ENCODE measurements at regions not wholly inside any gene's neighbourhood (a gene's known extent, or its start where the extent isn't known, plus 50 kb on each side); places are given as distances from the start of the nearest gene placed in this dataset.

- Histone ChIP-seq H3K27me3 (ENCODE audit: control insufficient read depth, extremely low read depth, insufficient read depth, low read length) (no peaks in the 10 kb centered on the region), H3K9me1 (ENCODE audit: control insufficient read depth, extremely low read depth, insufficient read depth, low read length) (no peaks in the 10 kb centered on the region), H3K27ac (ENCODE audit: control insufficient read depth, insufficient read depth, low read length) (no peak overlapping the region), H3K4me2 (ENCODE audit: control insufficient read depth, extremely low read depth, insufficient read depth, low read depth, low read length) (no peak overlapping the region), H4K20me1 (ENCODE audit: control insufficient read depth, extremely low read depth, insufficient read depth, low read length) (no peaks in the 10 kb centered on the region), H3K9me3 (ENCODE audit: control insufficient read depth, low read depth, low read length) (no peaks in the 10 kb centered on the region), H2AFZ (ENCODE audit: control insufficient read depth, low read length) (no peak overlapping the region), H3K4me3 (ENCODE audit: control insufficient read depth in 2 of 3, extremely low read depth in 1 of 3, insufficient read depth in 2 of 3, low read depth in 1 of 3, low read length in 3 of 3) (no peak overlapping the region), H3K79me2 (ENCODE audit: control insufficient read depth, insufficient read depth, low read length) (no peaks in the 10 kb centered on the region), H3K9ac (ENCODE audit: control insufficient read depth, extremely low read depth, insufficient read depth, low read length) (no peak overlapping the region), H3K36me3 (ENCODE audit: control insufficient read depth in 2 of 2, extremely low read depth in 1 of 2, insufficient read depth in 2 of 2, low read length in 2 of 2) (no peaks in the 10 kb centered on the region), H3K4me1 (ENCODE audit: control insufficient read depth, extremely low read depth, insufficient read depth, low read length) (no peaks in the 10 kb centered on the region)
- TF ChIP-seq CTCF (optimal IDR thresholded peaks at IDR 0.05 in 1 of 3, IDR thresholded peaks at IDR 0.05 in 1 of 3, conservative IDR thresholded peaks at IDR 0.05 in 1 of 3; ENCODE audit: extremely low read depth in 1 of 3, insufficient read depth in 2 of 3, low read length in 3 of 3) (no peak), EZH2 (IDR thresholded peaks at IDR 0.05; ENCODE audit: low read length) (no peak)
- FAIRE-seq (no peak), DNase-seq (ENCODE audit: low read depth, low spot score) (no peak)
- dilution Hi-C loops (cut with MboI; ENCODE audit: extremely low pct_ligation_motif_present, low sequenced_read_pairs): no loop called here
These were observed 910.4 kb downstream of the RAB28 start for GRCh38 chr4:12573716-12574115.

- no peak overlapping the region for H3K4me3 ChIP-seq (ENCODE audit: control insufficient read depth in 2 of 3, extremely low read depth in 1 of 3, insufficient read depth in 2 of 3, low read depth in 1 of 3, low read length in 3 of 3)
- no peak overlapping the region for H3K27ac ChIP-seq (ENCODE audit: control insufficient read depth, insufficient read depth, low read length)
- H3K4me1 ChIP-seq (ENCODE audit: control insufficient read depth, extremely low read depth, insufficient read depth, low read length): no peaks in the 10 kb centered on the region
- no peaks in the 10 kb centered on the region for H3K9me3 ChIP-seq (ENCODE audit: control insufficient read depth, low read depth, low read length)
- H3K4me2 ChIP-seq (ENCODE audit: control insufficient read depth, extremely low read depth, insufficient read depth, low read depth, low read length): no peak overlapping the region
- H2AFZ ChIP-seq (ENCODE audit: control insufficient read depth, low read length): no peak overlapping the region
- no peaks in the 10 kb centered on the region for H3K9me1 ChIP-seq (ENCODE audit: control insufficient read depth, extremely low read depth, insufficient read depth, low read length)
- H3K27me3 ChIP-seq (ENCODE audit: control insufficient read depth, extremely low read depth, insufficient read depth, low read length): no peaks in the 10 kb centered on the region
- no peaks in the 10 kb centered on the region for H3K79me2 ChIP-seq (ENCODE audit: control insufficient read depth, insufficient read depth, low read length)
- no peaks in the 10 kb centered on the region for H4K20me1 ChIP-seq (ENCODE audit: control insufficient read depth, extremely low read depth, insufficient read depth, low read length)
- FAIRE-seq: no peak
- dilution Hi-C loops (cut with MboI; ENCODE audit: extremely low pct_ligation_motif_present, low sequenced_read_pairs): no loop called here
- no peak for DNase-seq (ENCODE audit: low read depth, low spot score)
- no peak overlapping the region for H3K9ac ChIP-seq (ENCODE audit: control insufficient read depth, extremely low read depth, insufficient read depth, low read length)
- no peak for TF ChIP-seq EZH2 (IDR thresholded peaks at IDR 0.05; ENCODE audit: low read length)
- no peak for TF ChIP-seq CTCF (optimal IDR thresholded peaks at IDR 0.05 in 1 of 3, IDR thresholded peaks at IDR 0.05 in 1 of 3, conservative IDR thresholded peaks at IDR 0.05 in 1 of 3; ENCODE audit: extremely low read depth in 1 of 3, insufficient read depth in 2 of 3, low read length in 3 of 3)
- no peaks in the 10 kb centered on the region for H3K36me3 ChIP-seq (ENCODE audit: control insufficient read depth in 2 of 2, extremely low read depth in 1 of 2, insufficient read depth in 2 of 2, low read length in 2 of 2)
These were observed 921.5 kb downstream of the RAB28 start for GRCh38 chr4:12562476-12563140.

Data from keratinocyte (primary cell).